GM21723 (cell line): ENCODE measurements at regions not wholly inside any gene's neighbourhood (a gene's known extent, or its start where the extent isn't known, plus 50 kb on each side); places are given as distances from the start of the nearest gene placed in this dataset.

Experiments
- ATAC-seq: cut with Tn5 transposase; IDR thresholded peaks from one replicate; pipeline ENCODE4 v1.9.1; 2021; ENCODE audit warnings: mild to moderate bottlenecking, moderate library complexity; ENCODE audit not compliant: unreplicated experiment

GRCh38 chr13:106797081-106797640, 229.2 kb upstream of the ARGLU1 start:
- no peak for ATAC-seq

- ATAC-seq = peak; percentile 64
Observed at GRCh38 chr13:106796280-106797047, 228.5 kb upstream of the ARGLU1 start.

GRCh38 chr13:106795847-106796246, 227.9 kb upstream of the ARGLU1 start:
- peak; percentile 24 for ATAC-seq

GRCh38 chr13:106794117-106794516, 226.2 kb upstream of the ARGLU1 start:
- no peak for ATAC-seq

- ATAC-seq = no peak
Observed at GRCh38 chr13:106789911-106790310, 222.0 kb upstream of the ARGLU1 start.

- ATAC-seq = no peak
Observed at GRCh38 chr13:106786006-106786563, 218.1 kb upstream of the ARGLU1 start.

- ATAC-seq = no peak
Observed at GRCh38 chr13:106774621-106775020, 206.7 kb upstream of the ARGLU1 start.

- ATAC-seq = no peak
Observed at GRCh38 chr13:106772006-106772601, 204.2 kb upstream of the ARGLU1 start.

- ATAC-seq = no peak
Observed at GRCh38 chr13:106768991-106769390, 201.1 kb upstream of the ARGLU1 start.

GRCh38 chr13:106762708-106763107, 194.8 kb upstream of the ARGLU1 start:
- no peak for ATAC-seq

GRCh38 chr13:106756446-106756845, 188.5 kb upstream of the ARGLU1 start:
- ATAC-seq = no peak

GRCh38 chr13:106755542-106755941, 187.6 kb upstream of the ARGLU1 start:
- ATAC-seq = no peak

- ATAC-seq = no peak
Observed at GRCh38 chr13:106753251-106753650, 185.3 kb upstream of the ARGLU1 start.

GRCh38 chr13:106752584-106753170, 184.7 kb upstream of the ARGLU1 start:
- no peak for ATAC-seq

GRCh38 chr13:106748785-106749184, 180.8 kb upstream of the ARGLU1 start:
- ATAC-seq = no peak

GRCh38 chr13:106744516-106744915, 176.6 kb upstream of the ARGLU1 start:
- ATAC-seq = no peak

GRCh38 chr13:106738186-106738678, 170.3 kb upstream of the ARGLU1 start:
- ATAC-seq = no peak

GRCh38 chr13:106736941-106737340, 169.0 kb upstream of the ARGLU1 start:
- no peak for ATAC-seq

- no peak for ATAC-seq
Observed at GRCh38 chr13:106734198-106734597, 166.3 kb upstream of the ARGLU1 start.

GRCh38 chr13:106723036-106723435, 155.1 kb upstream of the ARGLU1 start:
- no peak for ATAC-seq

GRCh38 chr13:106722620-106723019, 154.7 kb upstream of the ARGLU1 start:
- ATAC-seq = no peak
